GM18498 (cell line): ENCODE measurements at regions not wholly inside any gene's neighbourhood (a gene's known extent, or its start where the extent isn't known, plus 50 kb on each side); places are given as distances from the start of the nearest gene placed in this dataset.
"Not testable (repeated sequence)": the region's sequence is repeated elsewhere in the genome, so short reads cannot be mapped to it uniquely, and the experiment has no call there.

ENCODE experiments used
- ATAC-seq: cut with Tn5 transposase; IDR thresholded peaks from one replicate; pipeline ENCODE4 v1.9.1; 2021; ENCODE audit warnings: mild to moderate bottlenecking, moderate library complexity; ENCODE audit not compliant: unreplicated experiment

GRCh38 chr2:171266102-171266501 lies 105.4 kb upstream of the TLK1 start:
- no peak for ATAC-seq

GRCh38 chr2:171261529-171261928 lies 100.8 kb upstream of the TLK1 start:
- ATAC-seq, result not testable (repeated sequence)

GRCh38 chr2:171260471-171261424 lies 100.1 kb upstream of the TLK1 start:
- no peak for ATAC-seq

- no peak for ATAC-seq
Observed at GRCh38 chr2:171254666-171255065, 94.0 kb upstream of the TLK1 start.

GRCh38 chr2:171253900-171254650 lies 93.4 kb upstream of the TLK1 start:
- no peak for ATAC-seq

GRCh38 chr2:171253279-171253678 lies 92.6 kb upstream of the TLK1 start:
- no peak for ATAC-seq

- ATAC-seq, result no peak
Observed at GRCh38 chr2:171249689-171250088, 89.0 kb upstream of the TLK1 start.

GRCh38 chr2:171247741-171248662 lies 87.3 kb upstream of the TLK1 start:
- peak; percentile 53 for ATAC-seq

GRCh38 chr2:171244970-171245782 lies 84.5 kb upstream of the TLK1 start:
- no peak for ATAC-seq

- ATAC-seq, result no peak
Observed at GRCh38 chr2:171244466-171244969, 83.8 kb upstream of the TLK1 start.

GRCh38 chr2:171241771-171242170 lies 81.1 kb upstream of the TLK1 start:
- no peak for ATAC-seq

GRCh38 chr2:171238946-171239345 lies 78.3 kb upstream of the TLK1 start:
- ATAC-seq, result no peak

- no peak for ATAC-seq
Observed at GRCh38 chr2:171237751-171238505, 77.2 kb upstream of the TLK1 start.

- no peak for ATAC-seq
Observed at GRCh38 chr2:171235262-171235881, 74.7 kb upstream of the TLK1 start.

- no peak for ATAC-seq
Observed at GRCh38 chr2:171230176-171230575, 69.5 kb upstream of the TLK1 start.

GRCh38 chr2:171228826-171229225 lies 68.1 kb upstream of the TLK1 start:
- ATAC-seq, result no peak

GRCh38 chr2:171227066-171227782 lies 66.5 kb upstream of the TLK1 start:
- ATAC-seq, result no peak

GRCh38 chr2:171226461-171226860 lies 65.8 kb upstream of the TLK1 start:
- ATAC-seq, result no peak
